Bronchial epithelial cell (primary cell): ENCODE measurements at regions not wholly inside any gene's neighbourhood (a gene's known extent, or its start where the extent isn't known, plus 50 kb on each side); places are given as distances from the start of the nearest gene placed in this dataset.

Source experiments
- DNase-seq: peaks from one replicate; pipeline ENCODE4 v3.0.0-alpha.2; 2010; ENCODE audit warnings: low read depth
- FAIRE-seq: peaks from 2 replicates; lab custom pipeline; 2011; peaks lifted over from hg19 to GRCh38; lab: Jason Lieb, UNC
- H3K27me3 ChIP-seq: 2 replicates; pipeline ENCODE4 v1.5.1; 2011; ENCODE audit warnings: low read length; ENCODE audit not compliant: control insufficient read depth, insufficient read depth
- H3K36me3 ChIP-seq: 2 replicates; pipeline ENCODE4 v1.5.1; 2011; ENCODE audit warnings: low read length; ENCODE audit not compliant: control insufficient read depth, insufficient read depth
- H3K4me3 ChIP-seq: 2 replicates; pipeline ENCODE4 v1.5.1; 2011; ENCODE audit warnings: mild to moderate bottlenecking, low read depth, low read length, control low read depth
- CTCF ChIP-seq: IDR thresholded peaks from 2 replicates; pipeline ENCODE4 v1.5.1; 2011; ENCODE audit warnings: mild to moderate bottlenecking, moderate library complexity, low read length, control low read depth, inconsistent platforms; ENCODE audit not compliant: insufficient read depth, severe bottlenecking

- FAIRE-seq (no peak), DNase-seq (no peak)
- no peak overlapping the region for H3K4me3 ChIP-seq
- H3K36me3 ChIP-seq, result no peaks in the 10 kb centered on the region
- no peak for TF ChIP-seq CTCF
- H3K27me3 ChIP-seq, result no peaks in the 10 kb centered on the region
Measured at GRCh38 chrX:25068340-25068739, 52.6 kb upstream of the ARX start.

- DNase-seq (no peak), FAIRE-seq (no peak)
- TF ChIP-seq CTCF, result no peak
- Histone ChIP-seq H3K27me3 (no peaks in the 10 kb centered on the region), H3K36me3 (no peaks in the 10 kb centered on the region), H3K4me3 (no peak overlapping the region)
Measured at GRCh38 chrX:25067271-25068172, 51.8 kb upstream of the ARX start.

GRCh38 chrX:25066131-25066530, 50.4 kb upstream of the ARX start:
- no peak for FAIRE-seq

More at GRCh38 chrX:25066131-25066530, 50.4 kb upstream of the ARX start:
- DNase-seq, result no peak
- TF ChIP-seq CTCF, result no peak
- H3K36me3 ChIP-seq, result no peaks in the 10 kb centered on the region
- H3K27me3 ChIP-seq, result no peaks in the 10 kb centered on the region
- no peak overlapping the region for H3K4me3 ChIP-seq
